GM12891 (cell line): ENCODE measurements at regions not wholly inside any gene's neighbourhood (a gene's known extent, or its start where the extent isn't known, plus 50 kb on each side); places are given as distances from the start of the nearest gene placed in this dataset.

Source experiments
- PAX5 ChIP-seq: IDR thresholded peaks from 2 replicates; pipeline ENCODE4 v1.6.1; 2011; ENCODE audit warnings: low read length, moderate library complexity, mild to moderate bottlenecking; ENCODE audit not compliant: insufficient read depth, severe bottlenecking
- POLR2A ChIP-seq: IDR thresholded peaks from 2 replicates; pipeline ENCODE4 v1.6.1; 2011; ENCODE audit warnings: low read depth, low read length, control low read depth
- POLR2AphosphoS5 ChIP-seq: IDR thresholded peaks from 2 replicates; pipeline ENCODE4 v1.6.1; 2011; ENCODE audit warnings: low read depth, low read length, control low read depth

GRCh38 chr6:86856937-86857563 lies 80.3 kb upstream of the HTR1E start:
- TF ChIP-seq POLR2A (no peak), POLR2AphosphoS5 (no peak), PAX5 (no peak)
